HG02763 (cell line): ENCODE measurements at regions not wholly inside any gene's neighbourhood (a gene's known extent, or its start where the extent isn't known, plus 50 kb on each side); places are given as distances from the start of the nearest gene placed in this dataset.

ENCODE experiments used
- ATAC-seq: cut with Tn5 transposase; IDR thresholded peaks from one replicate; pipeline ENCODE4 v1.9.1; 2021; ENCODE audit warnings: mild to moderate bottlenecking, moderate library complexity; ENCODE audit not compliant: unreplicated experiment

DNA sequence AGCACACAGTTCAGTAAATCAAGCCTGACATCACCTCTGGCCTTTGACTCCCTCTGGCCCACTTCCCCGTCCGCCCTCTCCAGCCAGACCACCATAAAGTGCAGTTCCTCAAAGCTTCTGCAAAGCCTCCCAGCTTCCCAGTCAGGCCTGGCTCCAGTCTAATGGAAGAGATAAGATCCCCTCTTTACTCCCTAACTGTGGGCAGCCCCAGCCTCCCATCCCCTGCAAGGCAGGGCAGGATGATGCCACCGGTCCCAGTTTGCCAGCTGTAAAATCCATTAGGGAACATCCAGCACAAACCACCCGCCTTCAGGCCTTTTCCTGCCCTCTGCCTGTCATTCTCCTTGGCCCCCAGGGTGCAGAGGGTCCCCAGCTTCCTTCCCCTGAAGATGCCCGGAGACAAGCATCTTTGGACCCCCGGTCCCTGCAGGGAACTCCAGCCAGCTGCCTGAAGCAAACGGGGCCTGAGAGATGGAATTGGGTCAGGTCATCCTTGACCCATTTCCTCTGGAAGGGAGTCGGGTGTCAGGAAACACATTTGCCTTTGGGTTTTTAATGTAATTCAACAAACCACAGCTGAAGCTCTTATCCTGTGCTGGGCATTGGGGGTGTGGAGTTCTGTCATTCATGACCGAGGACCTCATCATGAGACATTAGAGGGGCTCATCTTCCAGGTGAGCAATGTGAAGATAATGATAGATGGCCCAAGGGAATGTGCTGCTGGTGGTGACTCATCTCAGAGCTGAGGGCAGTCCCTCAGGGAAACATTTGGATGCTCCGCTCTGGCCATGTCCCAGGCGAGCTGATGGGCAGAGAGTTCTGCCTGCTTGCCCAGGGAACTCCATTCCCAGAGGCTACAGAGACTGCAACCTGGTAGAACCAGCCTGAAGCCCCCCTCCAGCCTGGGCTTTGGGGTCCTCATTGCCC is 93.8 kb upstream of the CLMN start:
- ATAC-seq: no peak

DNA sequence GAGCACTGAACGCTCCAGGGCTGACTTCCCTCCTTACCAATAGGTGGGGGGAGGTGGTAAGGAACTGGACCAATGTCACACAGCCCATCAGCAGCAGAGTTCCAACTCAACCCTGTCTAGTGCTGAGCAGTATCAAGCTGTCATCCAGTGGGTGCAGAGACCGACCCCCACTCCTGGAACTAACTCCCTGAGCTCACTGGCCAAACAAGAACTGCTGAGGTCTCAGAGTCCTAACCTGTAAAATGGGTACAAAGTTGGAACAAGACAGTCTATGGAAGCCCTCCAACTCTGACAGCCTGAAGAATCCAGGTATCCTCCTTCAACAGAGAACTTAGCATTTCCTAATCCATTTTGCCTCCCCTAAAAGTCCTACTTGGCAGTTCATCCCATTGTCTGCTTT is 91.1 kb upstream of the CLMN start:
- ATAC-seq: no peak

DNA sequence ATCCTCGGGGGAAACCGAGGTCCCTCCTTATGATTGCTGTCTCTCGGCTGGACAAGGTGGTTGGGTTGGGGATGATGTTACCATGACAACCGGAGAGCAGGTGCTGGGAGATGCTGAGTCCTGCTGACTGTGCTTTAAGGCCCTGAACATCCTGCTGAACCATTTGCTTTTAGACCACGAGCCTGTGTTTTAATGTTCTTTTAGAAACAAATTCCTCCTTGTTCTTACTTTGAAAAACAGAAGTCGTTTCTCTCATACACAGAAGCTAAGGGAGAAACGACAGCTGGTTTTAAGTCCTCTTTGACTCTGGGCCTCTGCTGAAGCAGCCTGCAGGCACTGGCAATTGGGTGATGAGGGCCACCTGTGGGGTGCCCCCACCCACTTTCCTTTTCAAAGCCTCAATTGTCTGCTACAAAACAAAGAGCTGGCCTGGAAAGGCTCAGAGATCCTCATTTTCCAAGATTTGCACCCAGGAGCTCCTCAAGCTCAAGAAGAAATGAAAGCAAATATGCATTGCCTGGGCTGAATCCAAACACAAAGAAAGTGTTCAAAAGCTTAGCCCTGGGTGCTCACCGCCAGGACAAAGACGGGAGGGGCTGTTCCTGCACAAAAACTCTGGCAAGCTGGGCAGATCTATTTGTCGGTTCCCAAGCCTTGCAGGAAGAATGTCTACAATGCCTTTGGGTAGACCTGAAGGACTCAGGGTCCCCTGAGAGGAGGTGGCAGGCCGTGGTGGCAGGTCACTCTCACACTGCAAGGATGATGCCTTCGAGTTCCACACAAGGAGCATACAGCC is 90.0 kb upstream of the CLMN start:
- no peak for ATAC-seq

DNA sequence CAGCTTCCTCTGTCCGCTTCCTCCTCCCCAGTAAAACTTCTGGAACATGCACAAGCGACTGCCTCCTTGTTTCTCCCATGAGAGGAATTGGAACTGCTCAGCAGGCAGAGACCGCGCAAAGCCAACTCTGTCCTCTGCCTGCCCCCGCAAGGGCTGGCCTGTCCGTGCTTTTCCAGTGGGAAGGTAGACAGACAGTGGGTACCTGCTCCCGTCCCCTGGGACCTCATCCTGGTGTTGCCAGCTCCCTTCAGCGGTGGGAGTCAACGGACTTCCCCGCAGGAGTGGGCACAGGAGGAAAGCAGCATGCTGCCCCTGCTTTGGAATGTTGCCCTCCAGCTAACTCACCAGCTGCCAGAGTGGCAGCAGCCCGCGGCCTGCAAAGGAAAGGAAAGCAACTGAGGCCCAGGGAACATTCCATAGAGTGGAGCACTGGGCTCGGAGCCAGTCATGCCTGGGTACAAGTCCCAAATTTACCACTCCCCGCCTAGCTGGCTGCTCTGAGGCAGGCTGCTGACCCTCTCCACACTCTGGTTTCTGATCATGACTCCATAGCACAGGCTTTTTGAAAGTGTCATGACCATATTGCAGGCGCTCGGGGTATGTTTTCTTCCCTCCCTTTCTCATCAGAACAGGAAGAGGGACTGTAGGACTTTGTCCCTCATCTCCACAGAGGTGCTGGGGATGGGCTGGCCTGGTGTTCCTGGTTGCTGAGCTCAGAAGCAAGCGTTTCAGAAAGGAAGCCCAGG is 89.2 kb upstream of the CLMN start:
- no peak for ATAC-seq

DNA sequence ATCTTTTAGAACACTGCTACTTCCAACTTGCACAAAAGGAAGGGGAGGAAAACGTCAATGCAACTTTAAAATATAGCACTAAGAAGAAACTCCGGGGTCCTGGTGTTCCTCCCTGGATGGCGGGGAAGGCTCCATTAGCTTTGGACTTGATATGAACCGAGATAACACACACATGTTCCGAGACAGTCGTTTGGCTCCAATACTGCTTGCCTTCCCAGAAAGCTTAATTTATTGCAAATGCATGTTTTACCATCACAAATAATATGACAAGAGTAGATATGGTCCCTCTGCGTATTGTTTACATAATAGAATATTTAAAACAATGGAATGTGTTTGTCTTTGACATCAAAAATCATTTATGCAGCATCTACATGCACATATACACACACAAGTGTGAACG is 87.6 kb upstream of the CLMN start:
- no peak for ATAC-seq

DNA sequence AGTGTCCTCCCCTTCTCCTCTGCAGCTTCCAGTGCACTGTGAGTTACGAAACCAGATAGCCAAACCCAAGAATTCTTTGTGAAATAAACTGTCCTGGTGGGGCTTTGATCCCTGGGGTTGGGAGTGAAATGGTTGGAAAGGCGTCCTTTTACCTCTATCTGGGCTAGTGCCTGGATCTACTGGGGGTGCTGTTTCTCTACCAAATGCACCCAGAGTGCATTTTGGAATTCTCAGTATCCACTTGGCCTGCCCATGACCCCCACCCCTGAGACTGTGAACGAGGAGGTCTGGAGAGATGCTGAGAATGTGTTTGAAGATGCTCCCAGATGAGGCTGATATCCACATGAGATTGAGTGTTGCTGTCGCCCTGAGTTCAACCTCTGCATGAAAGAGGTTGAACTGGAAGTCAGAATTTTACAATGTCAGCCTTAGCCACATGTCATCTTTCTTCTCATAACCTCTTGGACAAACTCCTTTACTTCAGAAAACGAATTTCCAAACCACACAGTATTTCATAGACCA is 87.1 kb upstream of the CLMN start:
- ATAC-seq: no peak

DNA sequence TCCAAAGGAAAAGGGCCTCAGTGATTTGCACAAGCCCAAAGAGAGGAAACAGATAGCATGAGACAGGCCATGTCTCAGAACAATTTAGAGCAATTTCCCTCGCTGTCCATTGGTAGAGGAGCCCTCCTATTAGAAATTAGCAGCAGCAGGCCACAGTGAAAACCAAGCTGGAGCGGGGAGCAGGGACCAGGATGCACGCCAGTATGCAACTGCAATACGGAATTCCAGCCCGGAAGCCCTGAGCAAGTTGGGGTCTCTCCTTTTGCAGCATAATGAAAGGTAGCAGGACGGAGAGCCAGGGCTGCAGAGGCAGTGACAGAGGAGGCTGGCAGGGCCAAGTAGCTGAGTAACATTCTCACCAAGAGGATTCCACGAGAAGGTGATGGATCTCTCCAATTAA is 84.9 kb upstream of the CLMN start:
- ATAC-seq: no peak

DNA sequence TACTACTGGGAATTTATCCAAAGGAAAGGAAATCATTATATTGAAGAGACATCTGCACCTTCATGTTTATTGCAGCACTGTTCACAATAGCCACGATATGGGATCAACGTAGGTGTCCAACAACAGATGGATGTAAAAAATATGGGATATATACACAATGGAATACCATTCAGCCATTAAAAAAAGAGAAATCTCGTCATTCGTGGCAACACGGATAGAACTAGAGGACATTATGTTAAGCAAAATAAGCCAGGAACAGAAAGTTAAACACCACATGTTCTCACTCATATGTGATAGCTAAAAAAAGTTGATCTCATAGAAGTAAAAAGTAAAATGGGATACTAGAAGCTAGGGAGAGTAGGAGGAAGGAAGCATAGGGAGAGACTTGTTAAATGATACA is 82.9 kb upstream of the CLMN start:
- ATAC-seq: no peak

DNA sequence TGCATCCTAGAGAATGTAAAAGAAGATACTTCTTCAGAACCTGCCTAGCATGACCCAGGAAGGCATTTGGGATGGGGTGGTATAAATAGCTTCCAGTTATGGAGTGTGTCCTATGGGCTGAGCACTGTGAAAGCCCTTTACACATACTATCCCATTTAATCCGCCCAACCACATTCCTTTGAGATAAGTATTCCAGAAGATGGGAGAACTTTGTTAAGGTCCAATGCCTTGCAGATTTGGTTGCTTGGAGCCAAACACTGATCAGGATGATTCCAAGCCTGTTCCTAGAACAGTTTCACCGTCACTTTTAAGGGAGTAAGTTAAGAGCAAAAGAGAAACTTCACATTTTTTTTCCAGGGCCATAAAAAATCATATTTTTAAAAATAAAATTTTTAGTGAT is 82.5 kb upstream of the CLMN start:
- no peak for ATAC-seq

DNA sequence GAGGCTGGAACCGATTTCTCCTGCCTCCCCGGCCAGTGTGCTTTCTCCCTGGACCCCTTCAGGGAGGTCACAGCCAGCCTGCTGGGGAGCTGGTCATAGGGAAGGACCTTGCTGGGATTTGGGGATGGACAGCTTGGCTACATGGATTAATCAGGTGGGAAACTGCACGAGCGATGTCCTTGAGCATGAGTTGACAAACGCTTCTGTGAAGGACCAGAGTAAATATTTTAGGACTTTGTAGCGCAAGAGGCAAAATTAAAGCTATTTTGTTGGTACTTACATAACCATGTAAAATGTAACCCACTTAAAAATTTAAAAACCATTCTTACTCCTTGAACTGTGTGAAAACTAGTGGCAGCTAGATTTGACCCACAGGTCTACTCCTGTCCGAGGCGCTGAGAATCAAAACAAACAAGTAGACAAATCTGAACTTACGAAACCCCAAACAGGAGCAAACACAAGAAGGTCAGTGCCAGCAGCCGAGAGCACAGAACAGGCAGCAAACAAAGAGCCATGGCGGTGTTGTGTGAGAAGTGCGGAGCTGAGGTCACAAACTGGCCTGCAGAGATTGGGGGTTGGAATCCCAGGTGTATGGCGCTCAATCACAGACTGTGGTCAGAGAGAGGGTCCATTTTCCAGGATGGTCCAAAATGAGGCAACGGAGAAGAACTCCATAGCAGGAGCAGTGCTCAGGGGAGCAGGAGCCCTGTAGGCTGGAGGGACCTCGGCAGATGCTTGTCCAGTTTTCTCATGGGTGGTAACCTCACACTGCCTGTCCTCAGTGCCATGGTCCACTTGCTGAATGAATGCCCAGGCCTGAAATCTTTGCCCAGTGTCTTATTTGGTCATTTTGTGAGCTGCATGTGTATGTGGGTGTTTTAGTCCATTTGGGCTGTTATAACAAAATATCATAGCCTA is 79.2 kb upstream of the CLMN start:
- ATAC-seq: no peak

DNA sequence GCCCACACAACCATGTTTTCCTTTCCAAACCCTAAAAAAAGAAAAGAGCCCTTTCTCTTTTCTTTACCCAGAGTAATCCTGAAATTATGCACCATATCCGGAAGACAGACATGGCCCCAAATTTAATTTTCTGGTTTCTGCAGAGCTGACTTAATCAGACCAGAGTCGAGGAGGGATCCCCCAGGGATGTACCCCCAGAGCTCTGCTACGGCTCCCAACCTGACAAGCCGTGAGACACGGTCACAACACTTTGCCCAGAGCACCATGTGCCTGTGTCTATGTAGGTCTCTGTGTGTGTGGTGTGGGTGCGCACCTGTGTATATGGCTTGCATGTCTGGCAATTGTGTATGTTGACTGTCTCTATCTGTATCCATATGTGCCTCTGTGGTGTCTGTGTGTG is 77.6 kb upstream of the CLMN start:
- ATAC-seq: no peak

DNA sequence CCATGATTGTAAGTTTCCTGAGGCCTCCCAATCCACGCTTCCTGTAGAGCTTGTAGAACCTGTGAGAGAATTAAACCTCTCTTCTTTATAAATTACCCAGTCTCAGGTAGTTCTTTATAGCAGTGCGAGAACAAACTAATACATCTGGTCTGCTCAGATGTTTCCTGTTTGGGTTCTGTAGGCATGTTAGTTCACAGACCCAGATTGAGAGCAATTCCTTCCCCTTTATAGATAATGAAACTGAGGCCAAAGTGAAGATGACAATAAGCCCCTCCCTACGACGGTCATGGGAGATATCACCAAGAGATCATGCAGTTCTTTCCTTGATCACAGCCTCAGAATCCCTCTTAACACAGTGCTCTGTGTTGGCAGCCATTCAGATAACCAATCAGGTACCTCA is 76.5 kb upstream of the CLMN start:
- no peak for ATAC-seq

DNA sequence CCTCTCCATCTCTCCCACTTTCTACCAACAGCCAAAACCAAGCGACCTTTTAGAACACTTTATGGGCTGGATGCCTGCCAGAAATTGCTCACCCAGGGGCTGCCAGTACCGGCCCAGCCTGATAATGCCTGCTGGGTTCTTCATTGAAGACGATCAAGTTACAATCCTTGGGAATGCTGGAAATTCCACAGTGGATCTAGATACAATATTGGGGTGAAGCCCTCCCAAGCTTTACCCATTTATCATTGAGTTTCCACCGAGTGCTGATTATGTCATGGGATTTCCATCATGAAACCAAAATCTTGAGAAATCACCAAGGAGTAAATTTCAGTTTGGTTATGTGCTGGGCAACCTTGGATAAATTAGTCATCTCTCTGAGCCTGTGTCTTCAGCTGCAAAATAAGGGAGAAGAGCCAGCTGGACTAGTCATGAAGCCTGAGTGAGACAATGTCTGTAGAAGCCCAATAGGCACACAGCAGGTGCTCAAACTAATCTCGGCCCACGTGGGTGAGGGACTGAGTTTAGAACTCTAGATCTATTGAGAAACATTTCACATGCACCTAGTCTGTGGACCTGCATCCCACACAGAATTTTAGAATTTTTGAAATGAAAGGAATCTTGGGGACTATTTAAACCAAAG is 75.5 kb upstream of the CLMN start:
- no peak for ATAC-seq

DNA sequence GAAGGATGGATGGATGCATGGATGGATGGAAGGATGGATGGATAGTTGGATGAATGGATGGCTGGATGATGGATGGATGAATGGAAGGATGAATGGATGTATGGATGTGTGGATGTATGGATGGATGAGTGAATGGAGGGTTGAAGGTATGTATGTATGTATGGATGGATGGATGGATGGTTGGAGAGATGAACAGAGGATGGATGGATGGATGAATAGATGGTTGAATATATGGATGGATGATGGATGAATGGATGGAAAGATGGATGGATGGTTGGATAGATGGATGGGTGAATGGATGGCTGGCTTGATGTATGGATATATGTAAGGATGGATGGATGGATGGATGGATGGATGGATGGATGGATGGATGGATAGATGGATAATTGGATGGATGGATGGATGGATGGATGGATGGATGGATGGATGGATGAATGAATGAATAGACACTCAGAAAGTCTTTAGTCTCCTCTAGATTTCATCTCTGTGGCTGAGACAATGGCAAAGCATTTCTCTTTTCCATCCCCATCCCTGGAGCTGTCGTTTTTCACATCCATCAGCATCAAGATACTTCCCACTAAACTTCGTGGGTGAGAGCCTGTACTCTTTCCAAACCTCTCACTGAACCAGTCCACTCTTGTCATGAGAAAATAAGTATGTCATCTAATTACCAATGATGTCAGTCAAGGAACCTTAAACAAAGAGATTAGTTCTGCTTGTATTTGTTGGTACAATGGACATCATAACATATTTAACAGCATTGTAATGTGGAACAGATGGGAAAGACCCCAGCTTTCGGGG is 74.8 kb upstream of the CLMN start:
- ATAC-seq: no peak

DNA sequence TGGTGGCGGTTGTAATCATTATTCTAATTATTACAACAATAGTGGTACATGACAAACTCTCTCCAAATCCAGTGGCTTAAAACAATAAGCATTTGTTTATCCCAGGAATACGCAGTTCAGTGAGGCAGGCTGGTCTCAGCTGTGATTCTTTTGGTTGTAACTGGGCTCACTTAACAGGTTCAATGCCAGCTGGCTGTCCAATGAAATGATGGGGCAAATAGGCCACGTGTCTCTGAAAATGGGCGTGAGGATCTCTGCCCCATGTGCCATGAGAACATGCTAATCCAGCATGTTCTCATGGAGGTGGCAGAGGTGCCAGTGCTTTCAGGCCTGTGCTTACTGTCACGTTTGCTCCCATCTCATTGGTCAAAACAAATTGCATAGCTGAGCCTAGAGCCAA is 73.1 kb upstream of the CLMN start:
- ATAC-seq: no peak

DNA sequence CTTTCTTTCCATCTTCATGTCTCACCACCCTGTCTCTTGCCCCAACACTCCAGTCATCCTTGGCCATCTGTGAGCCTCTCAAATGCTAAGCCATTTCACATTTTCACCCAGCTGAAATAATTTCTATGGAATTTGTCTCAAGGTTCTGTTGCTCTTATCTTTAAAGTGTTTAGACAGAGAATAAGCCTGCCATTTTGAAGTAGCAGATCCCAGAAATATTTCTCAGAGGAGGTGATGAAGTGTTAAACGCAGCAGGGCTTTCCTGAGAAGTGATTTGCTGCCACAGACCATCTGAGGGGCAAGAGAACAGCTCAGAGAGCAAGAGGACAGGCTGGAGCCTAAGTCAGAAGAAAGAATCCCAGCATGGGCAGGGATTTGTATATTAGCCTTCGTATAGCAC is 71.6 kb upstream of the CLMN start:
- ATAC-seq: no peak

DNA sequence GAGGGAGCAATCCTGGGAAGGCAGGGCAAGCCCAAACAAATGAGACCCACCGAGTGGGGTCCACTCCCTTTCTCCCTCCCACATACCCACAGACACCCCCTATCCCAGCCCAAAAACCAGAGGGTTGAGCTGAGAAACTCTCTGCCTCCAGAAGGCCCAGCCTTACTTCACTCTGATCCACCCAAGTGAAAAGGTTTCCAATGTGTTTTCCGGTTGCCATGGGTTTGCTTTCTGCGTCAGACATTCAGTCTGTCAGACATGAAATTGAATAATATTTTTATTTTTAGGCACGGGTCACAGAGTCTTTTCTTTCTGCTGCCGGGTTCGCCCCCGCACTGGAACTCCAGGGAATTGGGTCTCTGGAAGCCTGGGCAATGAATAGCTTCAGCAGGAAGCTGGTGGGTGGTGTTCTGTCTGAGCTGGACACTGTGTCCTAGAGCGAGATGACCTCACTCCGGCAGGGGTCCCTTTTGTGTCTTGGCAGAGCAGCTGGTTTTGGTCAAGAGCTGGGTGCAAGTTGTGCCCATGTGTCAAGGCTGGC is 69.8 kb upstream of the CLMN start:
- ATAC-seq: no peak

DNA sequence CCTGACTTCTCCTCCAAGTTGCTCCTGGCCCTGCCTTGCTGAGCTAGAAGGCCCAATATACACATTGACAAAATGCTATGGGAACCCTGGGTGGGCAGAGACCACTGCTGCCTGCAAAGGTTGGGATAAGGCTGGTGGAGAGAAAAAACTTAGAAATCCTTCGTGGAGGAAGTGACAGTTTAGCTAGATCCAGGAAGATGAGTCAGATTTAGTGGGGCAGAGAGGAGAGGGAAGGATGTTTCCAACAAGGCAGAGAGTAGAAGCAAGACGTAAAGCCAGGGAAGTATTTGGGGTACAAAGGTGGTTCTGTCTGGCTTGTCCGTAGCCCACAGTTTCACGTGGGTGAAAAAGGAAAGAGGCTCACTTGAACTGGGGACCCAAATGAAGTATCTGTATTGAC is 69.0 kb upstream of the CLMN start:
- ATAC-seq: no peak
